Suprapubic skin (tissue), 4 donors: ENCODE measurements at regions not wholly inside any gene's neighbourhood (a gene's known extent, or its start where the extent isn't known, plus 50 kb on each side); places are given as distances from the start of the nearest gene placed in this dataset.

Experiments
- DNase-seq, 2 donors: peaks; one replicate each; pipeline ENCODE4 v3.0.0-alpha.2; 2019; ENCODE audit warnings: low spot score in 2 of 2
- H3K27ac ChIP-seq: fragments of 200-600 bp; sonication (generic); one replicate; pipeline ENCODE4 v1.5.1; 2019
- H3K27me3 ChIP-seq: fragments of 200-600 bp; sonication (generic); one replicate; pipeline ENCODE4 v1.5.1; 2019
- H3K36me3 ChIP-seq: fragments of 200-600 bp; sonication (generic); one replicate; pipeline ENCODE4 v1.5.1; 2019
- H3K4me1 ChIP-seq: fragments of 200-600 bp; sonication (generic); one replicate; pipeline ENCODE4 v1.5.1; 2019
- H3K4me3 ChIP-seq: fragments of 200-600 bp; sonication (generic); one replicate; pipeline ENCODE4 v1.5.1; 2019; ENCODE audit warnings: mild to moderate bottlenecking
- H3K9me3 ChIP-seq: fragments of 200-600 bp; sonication (generic); one replicate; pipeline ENCODE4 v1.5.1; 2019
- CTCF ChIP-seq, 2 donors: fragments of 200-600 bp in 1 of 2; fragments of 450-650 bp in 1 of 2; sonication (generic) in 1 of 2; IDR thresholded peaks; one replicate each; pipeline ENCODE4 v1.5.1; 2016 to 2019; ENCODE audit warnings: antibody characterized with exemption in 2 of 2, mild to moderate bottlenecking in 1 of 2, moderate library complexity in 1 of 2
- EP300 ChIP-seq: sonication (generic); formaldehyde crosslinking; IDR thresholded peaks from one replicate; pipeline ENCODE4 v1.6.1; 2017; ENCODE audit warnings: antibody characterized with exemption
- POLR2A ChIP-seq, 2 donors: fragments of 450-650 bp; IDR thresholded peaks; one replicate each; pipeline ENCODE4 v1.6.1; 2017; ENCODE audit warnings: antibody characterized with exemption in 2 of 2, mild to moderate bottlenecking in 2 of 2, moderate library complexity in 2 of 2
- POLR2AphosphoS5 ChIP-seq, 3 donors: sonication (generic); formaldehyde crosslinking; IDR thresholded peaks; one replicate each; pipeline ENCODE4 v1.6.1; 2017; ENCODE audit warnings: antibody characterized with exemption in 3 of 3
- WGBS: methylation state at CpG from one replicate; pipeline ENCODE4 v1.1.5; 2018; 5-methylcytosine and 5-hydroxymethylcytosine counted together

DNA sequence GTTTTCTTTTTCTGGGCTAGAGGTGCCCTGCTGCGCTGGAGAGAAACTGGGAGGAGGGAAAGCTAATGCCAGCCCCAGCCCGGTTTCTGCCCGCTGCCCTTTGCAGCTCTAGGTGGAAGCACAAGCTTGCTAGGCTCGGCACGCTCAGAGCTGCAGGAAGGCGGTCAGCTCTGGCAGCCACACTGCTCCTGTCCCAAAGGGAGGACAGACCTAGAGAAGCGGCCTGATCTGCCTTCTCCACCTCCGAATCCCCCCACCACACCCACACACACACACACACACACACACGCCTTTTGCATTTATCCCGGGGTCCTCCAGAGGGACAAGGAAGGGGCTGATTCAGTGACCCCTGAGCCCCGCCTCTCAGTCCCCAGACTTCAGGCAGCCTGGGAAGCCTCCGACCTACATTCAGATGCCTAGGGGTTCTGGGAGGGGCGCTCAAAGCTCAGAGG, 418.1 kb downstream of the SOX9 start:
- H3K4me1 ChIP-seq = peaks cover 9% of the 10 kb centered on the region
- DNase-seq = no peak
- H3K36me3 ChIP-seq = no peaks in the 10 kb centered on the region
- no peak for TF ChIP-seq EP300
- no peak for TF ChIP-seq POLR2A (IDR thresholded peaks at IDR 0.05)
- no peak for TF ChIP-seq POLR2AphosphoS5 (IDR thresholded peaks at IDR 0.05)
- no peak for TF ChIP-seq CTCF (IDR thresholded peaks at IDR 0.05)
- H3K9me3 ChIP-seq = no peaks in the 10 kb centered on the region
- no peaks in the 10 kb centered on the region for H3K27me3 ChIP-seq
- WGBS = 81% methylated on average over 7 of the region's 13 CpGs
- no peak overlapping the region for H3K27ac ChIP-seq
- H3K4me3 ChIP-seq = no peak overlapping the region

DNA sequence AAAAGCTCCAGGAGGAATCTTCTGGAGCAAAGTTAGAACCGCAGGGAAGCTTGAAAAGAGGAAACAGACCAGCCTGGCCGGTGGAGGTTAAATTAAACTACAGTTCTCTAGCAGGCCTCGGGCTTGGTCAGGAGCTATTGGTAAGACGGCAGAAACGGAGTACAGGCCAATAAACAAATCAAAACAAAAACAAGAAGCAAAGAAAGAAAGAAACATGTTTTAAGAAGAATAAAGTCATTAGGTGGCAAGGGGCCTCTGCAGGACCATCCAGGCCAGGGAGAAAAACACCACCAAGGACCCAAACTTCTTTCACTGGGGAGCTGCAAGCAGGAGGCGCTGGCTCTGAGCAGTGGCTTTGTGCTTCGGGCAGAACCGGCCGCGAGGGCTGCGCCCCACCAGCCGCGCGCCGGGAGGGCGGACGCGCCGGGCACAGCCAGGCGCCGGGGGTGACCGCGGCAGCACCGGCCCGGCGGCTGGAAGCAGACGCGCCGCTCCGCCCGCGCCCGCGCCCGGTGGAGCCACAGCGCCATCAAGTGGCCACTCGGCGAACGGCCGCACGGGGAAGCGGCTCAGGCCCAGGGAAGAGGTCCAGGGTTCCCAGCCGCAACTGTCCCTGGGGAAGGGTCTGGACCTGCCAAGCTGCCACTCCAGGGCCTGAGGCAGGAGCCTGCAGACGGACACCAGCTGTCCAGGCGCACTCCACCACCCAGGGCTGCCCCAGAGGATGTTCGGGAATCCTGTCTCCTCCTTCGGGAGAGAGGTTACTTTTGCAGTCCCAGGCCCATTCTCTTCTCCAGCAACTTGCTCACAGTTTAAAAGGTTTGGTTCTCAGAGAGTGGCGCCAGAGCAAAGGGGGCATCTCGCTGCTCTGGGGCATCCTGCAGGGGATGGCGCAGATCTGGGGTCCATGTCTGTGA, 419.4 kb downstream of the SOX9 start:
- WGBS = 20% methylated on average over 22 of the region's 50 CpGs

DNA sequence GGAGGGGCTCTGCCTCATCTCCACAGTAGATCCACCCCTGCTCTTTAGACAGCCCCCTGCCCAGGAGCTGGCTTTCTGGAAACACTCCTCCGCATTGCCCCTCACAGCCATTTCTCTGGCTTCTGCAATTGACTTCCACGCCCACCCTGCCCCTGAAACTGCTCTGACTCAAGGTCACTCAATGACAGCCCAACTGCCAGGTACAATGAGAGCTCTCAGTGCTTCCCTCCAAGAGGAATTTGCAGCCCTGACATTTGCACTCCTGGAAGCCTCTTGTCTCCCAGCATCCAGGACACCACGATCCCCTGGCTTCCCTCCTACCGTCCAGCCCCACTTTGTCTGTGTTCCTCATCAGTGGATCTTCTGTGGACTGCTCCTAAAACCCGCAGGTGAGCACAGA, 421.5 kb downstream of the SOX9 start:
- WGBS = 85% methylated on average over 5 of the region's 5 CpGs
- peaks cover 9% of the 10 kb centered on the region for H3K4me1 ChIP-seq
- DNase-seq = no peak
- H3K36me3 ChIP-seq = no peaks in the 10 kb centered on the region
- H3K27me3 ChIP-seq = no peaks in the 10 kb centered on the region
- TF ChIP-seq CTCF (IDR thresholded peaks at IDR 0.05) (no peak), POLR2A (IDR thresholded peaks at IDR 0.05) (no peak), POLR2AphosphoS5 (IDR thresholded peaks at IDR 0.05) (no peak), EP300 (no peak)
- no peak overlapping the region for H3K4me3 ChIP-seq
- H3K27ac ChIP-seq = no peak overlapping the region
- no peaks in the 10 kb centered on the region for H3K9me3 ChIP-seq

More for the DNA sequence above, 419.4 kb downstream of the SOX9 start:
- Histone ChIP-seq H3K4me3 (peak overlapping the region; percentile 20), H3K27ac (no peak overlapping the region), H3K36me3 (no peaks in the 10 kb centered on the region), H3K27me3 (no peaks in the 10 kb centered on the region), H3K4me1 (peaks cover 9% of the 10 kb centered on the region), H3K9me3 (no peaks in the 10 kb centered on the region)
- peak in 1 of 2 donors; percentile 71 for DNase-seq
- TF ChIP-seq POLR2AphosphoS5 (IDR thresholded peaks at IDR 0.05) (no peak), CTCF (IDR thresholded peaks at IDR 0.05) (peak; percentile 88 to 92)

- peak in 1 of 2 donors; percentile 13 for DNase-seq
- Histone ChIP-seq H3K9me3 (no peaks in the 10 kb centered on the region), H3K27me3 (no peaks in the 10 kb centered on the region), H3K4me1 (no peaks in the 10 kb centered on the region), H3K4me3 (no peak overlapping the region), H3K27ac (no peak overlapping the region), H3K36me3 (no peaks in the 10 kb centered on the region)
- TF ChIP-seq POLR2AphosphoS5 (IDR thresholded peaks at IDR 0.05) = no peak
- TF ChIP-seq POLR2A (IDR thresholded peaks at IDR 0.05) = no peak
- no peak for TF ChIP-seq EP300
- TF ChIP-seq CTCF (IDR thresholded peaks at IDR 0.05) = no peak
- WGBS = 66% methylated on average over 5 of the region's 5 CpGs
Observed at GRCh38 chr17:72545766-72546165, 424.9 kb downstream of the SOX9 start.

GRCh38 chr17:72553051-72553755, 432.4 kb downstream of the SOX9 start:
- H3K4me1 ChIP-seq = peaks cover 5% of the 10 kb centered on the region
- H3K27me3 ChIP-seq = peaks cover 3% of the 10 kb centered on the region
- H3K4me3 ChIP-seq = no peak overlapping the region
- H3K27ac ChIP-seq = no peak overlapping the region
- no peaks in the 10 kb centered on the region for H3K9me3 ChIP-seq
- DNase-seq = no peak
- no peaks in the 10 kb centered on the region for H3K36me3 ChIP-seq
- TF ChIP-seq EP300 = no peak
- TF ChIP-seq CTCF (IDR thresholded peaks at IDR 0.05) = no peak
- WGBS = 88% methylated on average over 16 of the region's 16 CpGs
